GM18873 (cell line): ENCODE measurements at regions not wholly inside any gene's neighbourhood (a gene's known extent, or its start where the extent isn't known, plus 50 kb on each side); places are given as distances from the start of the nearest gene placed in this dataset.

ENCODE experiments used
- ATAC-seq: cut with Tn5 transposase; IDR thresholded peaks from one replicate; pipeline ENCODE4 v1.9.1; 2021; ENCODE audit warnings: mild to moderate bottlenecking, moderate library complexity, moderate number of reproducible peaks; ENCODE audit not compliant: unreplicated experiment, low FRiP score

- no peak for ATAC-seq
Observed at GRCh38 chr2:176534798-176535466, 265.7 kb downstream of the MTX2 start.

GRCh38 chr2:176535467-176536113, 266.3 kb downstream of the MTX2 start:
- ATAC-seq = no peak

GRCh38 chr2:176536439-176537133, 267.3 kb downstream of the MTX2 start:
- no peak for ATAC-seq

GRCh38 chr2:176537932-176538331, 268.7 kb downstream of the MTX2 start:
- ATAC-seq = no peak

GRCh38 chr2:176540995-176541394, 271.8 kb downstream of the MTX2 start:
- no peak for ATAC-seq

- no peak for ATAC-seq
Observed at GRCh38 chr2:176542476-176542875, 273.2 kb downstream of the MTX2 start.

- ATAC-seq = no peak
Observed at GRCh38 chr2:176544557-176544956, 275.3 kb downstream of the MTX2 start.

GRCh38 chr2:176544991-176545956, 276.0 kb downstream of the MTX2 start:
- ATAC-seq = no peak

GRCh38 chr2:176546550-176546949, 277.3 kb downstream of the MTX2 start:
- no peak for ATAC-seq

GRCh38 chr2:176552501-176553135, 283.4 kb downstream of the MTX2 start:
- ATAC-seq = no peak

- no peak for ATAC-seq
Observed at GRCh38 chr2:176553685-176554100, 284.5 kb downstream of the MTX2 start.

GRCh38 chr2:176554101-176555048, 285.1 kb downstream of the MTX2 start:
- ATAC-seq = no peak

GRCh38 chr2:176555112-176555511, 285.9 kb downstream of the MTX2 start:
- ATAC-seq = no peak

- no peak for ATAC-seq
Observed at GRCh38 chr2:176555781-176556180, 286.5 kb downstream of the MTX2 start.

GRCh38 chr2:176556373-176556772, 287.1 kb downstream of the MTX2 start:
- no peak for ATAC-seq

GRCh38 chr2:176557821-176558220, 288.6 kb downstream of the MTX2 start:
- ATAC-seq = no peak

GRCh38 chr2:176558574-176559140, 289.4 kb downstream of the MTX2 start:
- ATAC-seq = no peak

- ATAC-seq = no peak
Observed at GRCh38 chr2:176560296-176560695, 291.1 kb downstream of the MTX2 start.

GRCh38 chr2:176561706-176562105, 292.5 kb downstream of the MTX2 start:
- no peak for ATAC-seq
